HEK293T (cell line): ENCODE measurements at regions not wholly inside any gene's neighbourhood (a gene's known extent, or its start where the extent isn't known, plus 50 kb on each side); places are given as distances from the start of the nearest gene placed in this dataset.

Experiments used
- BHLHE40 ChIP-seq: fragments of 450-650 bp; IDR thresholded peaks from 2 replicates; pipeline ENCODE4 v1.6.1; 2016; ENCODE audit warnings: mild to moderate bottlenecking, moderate library complexity, borderline replicate concordance
- FOXA1 ChIP-seq: fragments of 450-650 bp; IDR thresholded peaks from 2 replicates; pipeline ENCODE4 v1.6.1; 2016; ENCODE audit warnings: mild to moderate bottlenecking
- FOXK2 ChIP-seq: fragments of 450-650 bp; IDR thresholded peaks from 2 replicates; pipeline ENCODE4 v1.6.1; 2016; ENCODE audit warnings: mild to moderate bottlenecking
- FOXM1 ChIP-seq: fragments of 450-650 bp; IDR thresholded peaks from 2 replicates; pipeline ENCODE4 v1.6.1; 2017; ENCODE audit warnings: mild to moderate bottlenecking, borderline replicate concordance
- HDGF ChIP-seq: fragments of 450-650 bp; IDR thresholded peaks from 2 replicates; pipeline ENCODE4 v1.6.1; 2017; ENCODE audit warnings: antibody characterized with exemption, borderline replicate concordance
- SP1 ChIP-seq: fragments of 450-650 bp; IDR thresholded peaks from 2 replicates; pipeline ENCODE4 v1.6.1; 2017
- SUZ12 ChIP-seq: fragments of 450-650 bp; IDR thresholded peaks from 2 replicates; pipeline ENCODE4 v1.6.1; 2016; ENCODE audit warnings: mild to moderate bottlenecking
- TARDBP ChIP-seq: fragments of 450-650 bp; IDR thresholded peaks from 2 replicates; pipeline ENCODE4 v1.6.1; 2016

- TF ChIP-seq BHLHE40, result no peak
- TF ChIP-seq TARDBP, result no peak
- TF ChIP-seq SP1, result no peak
- TF ChIP-seq FOXK2, result no peak
- TF ChIP-seq SUZ12, result no peak
- TF ChIP-seq HDGF, result no peak
- no peak for TF ChIP-seq FOXM1
- TF ChIP-seq FOXA1, result no peak
These were observed 128.3 kb upstream of the SPATS2L start for GRCh38 chr2:200177971-200178911.
